GM18498 (cell line): ENCODE measurements at regions not wholly inside any gene's neighbourhood (a gene's known extent, or its start where the extent isn't known, plus 50 kb on each side); places are given as distances from the start of the nearest gene placed in this dataset.
"Not testable (repeated sequence)": the region's sequence is repeated elsewhere in the genome, so short reads cannot be mapped to it uniquely, and the experiment has no call there.

Source experiments
- ATAC-seq: cut with Tn5 transposase; IDR thresholded peaks from one replicate; pipeline ENCODE4 v1.9.1; 2021; ENCODE audit warnings: mild to moderate bottlenecking, moderate library complexity; ENCODE audit not compliant: unreplicated experiment

DNA sequence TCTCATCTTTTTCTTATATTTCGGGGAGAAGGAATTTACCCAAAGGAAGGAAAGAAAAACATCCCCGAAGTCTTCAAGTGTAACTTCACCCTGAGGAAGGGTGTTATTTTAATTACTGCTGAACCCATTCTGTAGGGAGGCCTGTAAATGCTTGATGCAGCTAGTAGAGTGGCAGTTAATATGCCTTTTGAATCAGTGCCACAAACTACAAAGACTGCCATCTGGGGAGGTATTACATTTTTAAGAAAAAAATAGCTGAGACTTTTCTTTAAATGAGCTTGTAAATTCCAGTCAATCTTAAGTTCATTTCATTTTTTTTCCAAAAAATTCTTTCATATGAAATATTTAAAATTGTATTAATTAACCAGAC is 233.1 kb upstream of the FERD3L start:
- ATAC-seq, result no peak

DNA sequence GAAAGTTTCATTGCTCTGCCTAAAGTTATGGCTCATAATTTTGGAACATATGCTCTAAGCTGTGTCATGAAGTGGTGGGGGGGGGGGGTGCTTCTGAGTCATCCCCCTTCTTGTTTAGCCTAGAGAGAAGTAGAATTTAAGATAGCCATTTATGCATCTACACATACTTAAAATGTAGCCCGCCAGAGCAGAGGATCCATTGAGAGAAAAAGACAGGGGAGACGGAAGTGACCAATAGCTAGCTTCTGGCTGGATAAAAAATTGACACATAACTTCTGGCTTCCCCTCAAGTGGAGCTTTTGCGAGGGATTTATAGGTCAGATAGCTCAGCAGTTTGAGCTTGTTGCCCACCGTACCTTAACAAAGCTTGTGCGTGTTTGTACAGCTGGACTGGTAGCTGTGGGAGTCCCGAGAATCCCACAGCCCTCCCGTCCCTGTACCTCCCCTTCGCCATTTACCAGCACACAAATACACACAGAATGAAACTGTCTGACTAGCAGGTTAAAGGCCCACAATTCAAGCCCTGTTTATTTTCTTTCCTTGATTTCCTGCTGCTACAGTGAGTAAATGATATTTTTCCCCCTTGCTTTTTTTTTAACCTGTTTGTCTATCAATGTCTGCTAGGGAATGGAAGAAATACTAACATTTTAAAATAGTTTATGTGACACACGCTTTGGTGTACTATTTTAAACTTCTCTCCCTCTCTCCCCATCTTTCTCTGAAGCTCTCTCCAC is 232.6 kb upstream of the FERD3L start:
- no peak for ATAC-seq

DNA sequence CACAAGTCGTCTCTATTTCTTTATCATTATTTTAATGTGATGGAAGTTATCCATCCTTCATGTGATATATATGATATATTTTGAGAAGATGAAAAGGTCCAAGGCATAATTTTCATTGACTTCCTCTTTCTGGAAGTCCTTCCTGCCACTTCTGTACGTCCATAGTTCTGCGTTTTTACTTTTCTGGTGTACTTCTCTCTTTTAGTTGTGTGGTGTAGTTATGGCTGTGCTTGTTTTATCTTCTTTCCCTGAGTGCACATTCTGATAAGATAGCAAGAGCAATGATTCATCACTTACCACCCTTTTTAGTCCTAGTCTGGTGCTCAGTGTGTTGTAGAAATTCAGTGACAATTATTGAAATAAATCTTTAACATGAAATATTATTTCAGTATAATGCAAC is 231.3 kb upstream of the FERD3L start:
- ATAC-seq, result no peak

DNA sequence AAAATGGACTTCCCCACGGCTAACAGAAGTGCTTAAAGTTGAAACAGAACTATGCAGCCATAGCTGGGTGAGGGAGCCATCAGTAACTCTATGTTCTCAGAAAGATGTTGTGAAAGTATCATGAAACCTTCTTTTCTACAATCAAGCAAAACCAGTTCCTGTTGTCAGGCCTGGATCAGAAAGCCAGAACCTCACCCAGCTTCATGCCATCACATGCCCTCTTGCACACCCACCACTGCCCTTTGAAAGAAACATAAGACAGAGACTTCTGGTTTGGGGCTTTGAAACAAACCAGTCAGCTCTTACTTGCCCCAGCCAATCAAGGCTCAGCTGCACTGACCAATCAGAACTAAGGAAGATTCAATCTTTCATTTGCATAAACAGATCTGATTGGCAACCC is 230.8 kb upstream of the FERD3L start:
- ATAC-seq, result no peak

DNA sequence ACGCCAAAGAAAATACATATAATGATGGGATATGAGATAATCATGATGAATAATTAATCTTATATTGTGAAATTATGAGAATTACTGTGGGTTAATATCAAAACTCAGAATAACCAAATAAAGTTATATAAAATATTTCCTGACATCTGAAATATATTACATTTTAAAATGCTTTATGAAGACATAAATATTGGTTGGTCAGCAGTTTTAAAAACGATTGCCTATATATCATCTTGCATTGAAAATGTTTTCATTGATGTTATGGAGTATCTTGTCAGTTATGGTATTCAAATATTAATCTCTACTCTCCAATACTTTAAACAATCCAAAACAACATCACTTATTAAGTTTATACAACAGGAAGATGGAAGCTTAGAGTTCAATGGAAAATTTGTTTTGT is 228.1 kb upstream of the FERD3L start:
- no peak for ATAC-seq

DNA sequence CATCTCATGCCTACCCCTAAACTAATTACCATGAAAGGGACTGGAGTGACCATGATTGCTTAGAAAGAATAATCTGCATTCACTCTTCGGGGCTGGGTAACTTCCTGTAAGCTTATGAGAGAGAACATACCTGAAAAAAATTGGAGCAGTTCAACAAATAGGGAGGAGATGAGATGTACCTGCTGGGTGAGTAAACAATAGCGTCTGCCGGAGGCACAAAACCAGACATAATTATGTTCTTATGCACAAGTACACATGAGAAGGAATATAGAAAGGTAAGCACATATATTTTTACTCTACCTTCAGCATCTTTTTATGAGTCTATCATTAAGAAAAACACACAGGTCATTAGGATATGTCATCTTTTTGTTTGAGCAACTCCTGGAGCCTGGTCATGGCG is 224.6 kb upstream of the FERD3L start:
- ATAC-seq, result no peak

DNA sequence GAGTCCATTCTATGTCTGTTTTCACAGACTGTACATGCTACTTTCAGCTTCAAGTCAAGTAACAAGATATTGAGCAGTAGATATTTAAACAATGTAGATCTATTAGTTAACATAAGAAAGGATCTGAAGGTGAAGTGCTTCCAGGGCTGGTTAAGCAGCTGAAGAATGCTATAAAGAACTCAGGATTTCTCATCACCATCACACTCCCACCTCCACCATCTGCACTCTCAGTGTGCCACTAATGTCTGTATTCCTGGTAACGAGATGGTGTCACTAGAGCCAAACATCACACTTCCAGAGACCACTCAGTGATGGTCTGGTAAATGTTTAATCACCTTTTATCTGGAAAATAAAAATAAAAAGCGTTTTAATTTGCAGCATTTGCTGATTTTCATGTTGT is 224.0 kb upstream of the FERD3L start:
- ATAC-seq, result no peak

DNA sequence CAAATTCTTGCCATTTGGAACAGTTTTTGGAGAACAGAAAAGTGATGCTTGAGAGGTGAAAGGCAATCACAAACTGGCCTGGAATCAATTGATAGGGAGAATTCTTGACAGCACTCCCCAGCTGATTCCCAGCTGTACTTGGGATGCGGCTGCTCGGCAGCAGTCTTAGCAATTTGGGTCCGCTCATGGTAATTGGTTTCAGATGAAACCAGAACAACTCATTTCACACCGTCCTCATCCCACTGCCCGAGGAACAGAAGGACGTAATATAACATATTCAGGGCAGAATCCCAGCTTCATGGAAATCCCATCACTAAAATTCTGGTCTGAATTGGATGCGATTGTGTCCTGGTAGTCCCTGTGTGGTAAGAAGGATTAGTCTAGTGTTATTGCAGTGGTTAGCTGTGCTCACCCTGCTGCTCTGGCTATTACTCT is 223.3 kb upstream of the FERD3L start:
- ATAC-seq, result no peak

DNA sequence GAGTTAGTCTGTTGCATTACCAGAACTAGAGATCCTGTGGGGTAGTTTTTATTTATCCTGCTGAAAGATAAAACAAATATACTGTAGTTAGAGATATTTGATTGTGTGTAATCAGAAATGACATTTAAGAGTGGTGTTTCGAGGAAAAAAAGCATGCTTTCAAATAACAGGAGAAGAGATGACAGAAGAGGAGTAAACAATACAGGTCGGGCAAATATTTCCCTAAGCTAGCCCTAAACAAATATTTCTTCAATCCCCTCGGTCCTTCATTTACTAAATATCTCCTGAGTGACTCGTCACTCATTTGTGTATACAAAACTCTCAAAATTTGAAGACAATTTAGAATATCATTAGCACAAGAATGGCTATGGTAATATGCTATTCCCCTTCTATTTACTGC is 219.7 kb upstream of the FERD3L start:
- ATAC-seq, result no peak

DNA sequence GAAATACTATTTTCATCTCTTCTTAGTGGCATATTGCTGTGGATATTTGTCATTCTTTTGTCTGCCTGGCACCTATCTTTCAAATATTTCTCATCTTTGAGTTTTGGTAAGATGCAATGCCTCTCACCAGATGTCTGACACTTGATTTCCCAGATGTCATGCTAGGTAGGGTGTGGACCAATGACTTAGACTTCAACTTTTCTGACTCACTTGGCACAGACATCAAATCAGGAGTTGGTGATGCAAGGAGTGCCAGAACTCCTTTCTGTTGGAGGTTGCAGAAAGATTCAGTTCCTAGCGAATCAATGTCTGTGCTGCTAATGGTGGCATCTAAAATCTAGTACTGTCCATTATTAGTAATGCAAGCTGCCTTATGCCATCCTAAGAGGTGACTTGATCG is 216.9 kb upstream of the FERD3L start:
- no peak for ATAC-seq

DNA sequence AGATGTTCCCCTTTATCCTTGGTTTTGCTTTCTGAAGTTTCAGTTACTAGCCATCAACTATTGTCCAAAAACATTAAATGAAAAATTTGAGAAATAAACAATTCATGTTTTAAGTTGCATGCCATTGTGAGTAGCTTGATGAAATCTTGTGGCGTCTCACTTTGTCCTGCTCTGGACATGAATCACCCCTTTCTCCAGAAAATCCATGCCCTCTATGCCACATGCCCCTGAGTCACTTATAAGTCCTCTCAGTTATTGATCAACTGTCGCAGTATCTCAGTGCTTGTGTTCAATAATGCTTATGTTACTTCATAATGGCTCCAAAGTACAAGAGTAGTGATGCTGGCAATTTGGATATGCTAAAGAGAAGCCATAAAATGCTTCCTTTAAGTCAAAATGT is 208.0 kb upstream of the FERD3L start:
- no peak for ATAC-seq

DNA sequence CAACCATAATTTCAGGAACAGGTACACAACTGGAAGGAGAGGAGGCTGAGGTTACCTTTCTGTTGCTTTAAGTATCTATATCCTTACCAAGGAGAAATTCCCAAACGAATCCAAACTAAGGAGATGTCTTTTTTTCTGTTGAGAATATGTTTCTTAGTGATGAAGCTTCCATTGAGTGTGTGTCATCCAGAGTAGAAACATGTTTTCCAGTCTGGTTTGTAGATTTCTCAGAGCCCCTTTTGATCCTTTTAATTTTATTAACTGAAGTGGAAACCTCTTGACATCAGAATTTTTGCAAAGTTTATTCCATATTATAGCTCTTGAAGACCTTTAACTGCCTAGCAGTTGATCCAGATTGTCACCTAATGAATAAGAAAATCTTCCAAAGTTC is 207.1 kb upstream of the FERD3L start:
- ATAC-seq, result no peak

DNA sequence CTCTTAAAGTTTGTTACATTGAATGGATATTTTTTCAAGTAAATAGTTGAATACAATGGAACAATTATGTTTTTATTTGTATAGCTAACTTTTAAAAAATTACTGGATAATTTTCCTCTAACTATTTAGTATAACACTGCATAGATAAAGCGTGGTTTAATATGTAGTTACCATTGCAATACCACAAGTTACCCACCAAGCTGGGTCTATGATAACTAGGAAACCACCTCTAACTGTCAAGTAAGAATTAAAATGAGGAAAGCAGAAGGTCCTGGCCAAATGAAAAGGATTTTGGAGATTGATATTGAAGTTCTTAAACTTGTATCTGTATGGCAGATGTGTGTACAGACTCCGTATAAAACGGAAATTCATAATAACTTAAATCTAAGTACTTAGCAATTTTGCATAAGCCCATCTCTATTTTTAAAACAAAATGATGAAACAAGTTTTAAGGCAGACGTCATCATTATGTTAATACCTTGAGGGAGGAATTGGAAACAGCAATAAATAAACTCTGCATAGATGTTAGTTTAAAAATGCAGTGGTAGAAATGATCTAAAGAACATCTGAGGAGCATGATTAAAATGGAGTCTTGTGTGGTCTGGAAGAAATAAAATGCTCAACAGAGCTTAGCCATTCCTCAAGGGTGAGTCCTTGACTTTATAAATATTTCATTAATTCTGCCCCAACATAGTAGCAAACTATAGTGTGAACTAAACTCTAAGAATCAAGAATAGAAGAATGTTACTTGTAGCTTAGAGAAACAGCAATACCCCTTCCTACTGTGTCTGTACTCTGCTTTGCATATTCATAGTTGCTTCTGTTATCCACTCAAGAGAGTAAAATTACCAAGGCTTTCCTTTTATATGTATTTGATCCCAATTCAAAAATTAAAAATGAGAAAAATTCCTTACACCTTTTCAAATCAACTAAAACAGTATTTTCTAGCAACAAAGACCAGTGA is 206.4 kb upstream of the FERD3L start:
- ATAC-seq, result no peak

DNA sequence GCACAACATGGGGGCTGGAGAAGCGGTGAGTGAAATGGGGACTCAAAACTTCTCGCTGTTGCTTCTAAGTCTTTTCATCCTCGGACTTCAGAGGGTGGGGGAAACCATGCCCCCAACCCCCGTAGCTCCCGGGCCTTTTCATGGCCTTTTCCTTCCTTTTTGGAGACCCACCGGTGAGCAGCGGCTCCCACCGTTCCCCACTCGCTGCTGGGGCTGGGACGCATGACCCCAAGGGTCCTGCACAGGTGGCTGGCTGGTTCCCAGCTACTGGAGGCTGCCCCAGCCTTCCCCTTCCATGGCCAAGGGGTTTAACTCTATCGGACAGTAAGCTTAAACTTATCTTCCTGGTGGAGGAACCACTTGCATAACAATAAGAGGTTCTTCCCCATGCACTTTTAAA is 194.3 kb upstream of the FERD3L start:
- ATAC-seq, result no peak

DNA sequence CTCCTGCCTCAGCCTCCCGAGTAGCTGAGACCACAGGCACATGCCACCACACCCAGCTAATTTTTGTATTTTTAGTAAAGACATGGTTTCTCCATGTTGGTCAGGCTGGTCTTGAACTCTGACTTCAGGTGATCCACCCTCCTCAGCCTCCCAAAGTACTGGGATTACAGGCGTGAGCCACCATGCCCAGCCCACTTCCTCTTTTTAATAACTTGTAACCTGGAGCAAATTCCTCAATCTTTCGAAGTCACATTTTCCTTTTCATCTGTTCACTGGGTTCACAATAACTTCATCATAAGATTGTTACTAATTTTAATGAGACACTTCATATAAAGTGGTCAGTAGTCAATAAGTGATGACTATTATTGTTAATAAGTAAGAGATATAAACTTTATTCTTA is 193.3 kb upstream of the FERD3L start:
- ATAC-seq, result not testable (repeated sequence)

DNA sequence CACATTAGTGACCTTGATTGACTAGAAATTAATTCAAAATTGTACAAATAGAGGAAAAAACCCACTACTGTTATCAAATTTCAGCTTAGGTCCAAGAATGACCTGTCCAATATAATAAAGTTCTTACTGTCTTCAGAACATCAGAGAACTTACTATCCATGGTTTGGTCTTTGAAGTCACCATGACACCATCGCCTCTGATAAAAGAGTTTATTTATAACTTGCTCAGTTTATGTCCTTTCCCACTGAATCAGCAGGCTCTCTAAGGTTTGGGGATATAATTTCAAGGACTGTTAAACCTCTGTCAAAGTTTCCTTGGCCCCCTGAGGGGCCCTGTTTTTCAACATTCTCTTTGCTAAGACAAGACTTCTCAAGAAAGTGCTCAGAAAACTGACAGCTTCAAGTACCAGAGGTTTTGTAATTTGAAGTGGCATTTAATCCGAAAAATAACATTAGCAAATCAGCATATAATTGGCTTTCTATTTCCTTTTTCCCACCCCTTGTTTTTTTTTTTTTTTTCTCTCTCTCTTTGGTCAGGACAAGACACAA is 191.7 kb upstream of the FERD3L start:
- ATAC-seq, result no peak

DNA sequence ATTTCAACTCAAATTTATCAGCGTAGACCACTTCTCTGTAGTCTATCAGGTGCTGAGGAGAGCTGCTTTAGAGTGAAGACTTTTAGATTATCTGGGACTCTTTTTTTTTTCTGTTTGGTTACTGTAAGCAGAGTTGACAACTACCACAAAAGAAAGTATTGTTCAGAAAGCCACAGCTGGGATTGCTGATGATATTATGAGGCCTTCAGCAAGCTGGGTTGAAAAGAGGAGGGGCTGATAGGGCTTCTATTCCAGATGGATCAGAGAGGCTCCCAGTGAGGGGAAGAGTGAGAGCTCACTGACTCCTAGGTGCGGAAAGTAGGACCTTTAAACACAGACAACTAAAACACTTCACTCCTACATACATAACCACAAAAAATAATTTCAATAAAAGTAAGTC is 188.5 kb upstream of the FERD3L start:
- no peak for ATAC-seq

DNA sequence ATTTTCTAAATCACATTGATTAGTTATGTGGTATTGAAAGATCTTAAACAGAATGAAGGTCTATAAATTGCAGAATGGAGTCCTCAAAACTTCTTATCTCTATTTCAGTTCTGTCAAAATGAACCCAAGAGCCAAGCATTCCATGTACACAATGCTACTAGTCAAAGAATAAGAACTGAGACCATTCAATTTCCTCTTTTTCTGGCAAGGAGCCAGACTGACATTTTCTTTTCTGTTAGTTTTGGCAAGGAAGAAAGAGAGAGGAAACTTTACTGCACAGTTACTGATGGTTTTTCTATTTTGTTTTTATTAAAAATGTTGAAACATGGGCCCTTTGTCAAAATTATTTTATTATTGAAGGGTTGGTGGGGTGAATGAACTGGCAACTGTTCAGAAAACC is 181.8 kb upstream of the FERD3L start:
- ATAC-seq, result no peak

DNA sequence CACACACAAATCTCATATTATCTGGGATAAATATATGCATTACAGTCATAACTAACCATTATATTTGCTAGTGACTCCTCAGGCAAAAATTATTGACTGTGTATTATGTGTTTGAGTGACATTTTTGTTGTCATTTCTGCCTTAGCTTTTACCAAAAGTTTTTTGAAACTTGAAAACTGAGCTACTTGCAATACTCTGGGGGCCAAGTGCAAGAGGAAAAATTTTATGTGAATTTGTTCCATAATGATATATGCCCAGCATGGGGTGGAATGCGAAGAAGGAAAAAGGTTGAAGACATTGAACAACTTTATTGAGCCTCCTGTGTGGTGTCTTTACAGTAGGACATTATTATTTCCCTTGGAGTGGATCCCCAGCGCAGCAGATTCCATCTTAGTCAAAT is 176.8 kb upstream of the FERD3L start:
- ATAC-seq, result no peak

DNA sequence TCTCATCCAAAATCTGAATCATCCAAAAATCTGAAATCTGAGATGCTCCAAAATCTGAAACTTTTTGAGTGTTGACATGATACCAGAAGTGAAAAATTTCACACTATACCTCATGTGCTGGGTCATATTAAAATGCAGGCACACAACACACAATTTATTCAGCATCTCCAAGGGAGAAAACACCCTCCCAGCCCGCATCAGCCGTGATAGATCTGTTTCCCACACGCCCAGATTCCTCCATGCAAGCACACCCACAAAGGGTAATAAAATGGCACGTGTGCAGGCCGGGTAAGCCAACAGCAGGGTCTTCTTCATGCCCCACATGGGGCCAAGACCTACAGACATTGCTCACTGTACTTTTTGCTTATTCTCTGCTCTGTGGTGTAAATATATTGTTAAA is 173.1 kb upstream of the FERD3L start:
- ATAC-seq, result no peak

DNA sequence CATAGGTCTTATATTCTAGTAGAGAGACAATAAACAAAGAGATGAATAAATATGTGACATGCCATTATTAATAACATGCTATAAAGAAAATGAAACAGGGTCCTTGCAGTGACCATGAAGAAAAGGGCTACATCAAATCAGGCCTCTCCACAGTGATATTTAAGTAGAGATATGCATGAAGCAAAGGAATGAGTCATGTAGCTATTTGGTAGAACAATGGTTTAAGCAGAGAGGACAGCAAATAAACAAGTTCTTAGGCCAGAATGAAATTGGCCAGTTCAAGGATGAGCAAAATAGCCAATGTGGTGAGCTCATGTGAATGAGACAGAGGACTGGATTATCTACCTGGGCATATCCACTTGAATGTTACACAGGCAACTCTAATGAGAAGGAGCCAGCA is 172.2 kb upstream of the FERD3L start:
- no peak for ATAC-seq

DNA sequence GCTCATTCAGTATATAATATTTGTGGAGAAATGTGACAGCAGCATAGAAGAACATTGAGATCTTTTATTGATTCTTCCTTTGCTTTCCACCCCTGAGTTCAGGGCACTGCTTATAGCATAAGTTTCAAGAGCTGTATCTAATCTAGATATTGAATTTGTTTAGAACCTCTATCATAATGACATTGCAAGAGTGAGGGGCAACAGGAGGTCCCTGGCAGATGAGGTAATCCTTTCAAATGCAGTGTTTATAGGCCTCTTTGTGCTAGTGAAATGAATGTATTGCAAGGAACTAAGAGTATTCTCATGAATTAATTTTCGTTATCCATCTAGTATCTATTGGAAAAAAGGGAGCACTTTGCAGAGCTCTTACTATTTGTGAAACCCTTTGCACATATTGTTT is 167.2 kb upstream of the FERD3L start:
- ATAC-seq, result no peak
